Lung (tissue), 11 donors: ENCODE measurements at regions not wholly inside any gene's neighbourhood (a gene's known extent, or its start where the extent isn't known, plus 50 kb on each side); places are given as distances from the start of the nearest gene placed in this dataset.

Experiments used
- ATAC-seq: fragments of 200-7000 bp; cut with Tn5 transposase; one replicate; pipeline ENCODE4 v1.9.1; 2020; ENCODE audit warnings: moderate number of reproducible peaks; ENCODE audit not compliant: insufficient read depth, low FRiP score
- DNase-seq, 3 donors: peaks; one replicate each; pipeline ENCODE4 v3.0.0-alpha.2; 2013 to 2017
- H3K27ac ChIP-seq, 2 donors: one replicate each; pipeline ENCODE4 v1.5.1; 2013; ENCODE audit warnings: mild to moderate bottlenecking in 2 of 2, moderate library complexity in 2 of 2, control low read depth in 1 of 2, inconsistent platforms in 1 of 2, low read depth in 1 of 2, low read length in 1 of 2
- H3K27me3 ChIP-seq, 3 donors: one replicate each; pipeline ENCODE4 v1.5.1; 2013; ENCODE audit warnings: low read length in 2 of 3; ENCODE audit not compliant: control insufficient read depth in 3 of 3, insufficient read depth in 3 of 3
- H3K36me3 ChIP-seq, 4 donors: one replicate each; pipeline ENCODE4 v1.5.1; 2013; ENCODE audit warnings: low read length in 4 of 4, mild to moderate bottlenecking in 1 of 4, moderate library complexity in 1 of 4; ENCODE audit not compliant: control insufficient read depth in 4 of 4, insufficient read depth in 4 of 4
- H3K4me1 ChIP-seq, 5 donors: one replicate each; pipeline ENCODE4 v1.5.1; 2013; ENCODE audit warnings: low read length in 5 of 5, mild to moderate bottlenecking in 2 of 5, moderate library complexity in 1 of 5; ENCODE audit not compliant: control insufficient read depth in 5 of 5, insufficient read depth in 5 of 5
- H3K4me3 ChIP-seq: one replicate; pipeline ENCODE4 v1.5.1; 2013; ENCODE audit warnings: mild to moderate bottlenecking, control low read depth, moderate library complexity
- H3K9ac ChIP-seq, 2 donors: one replicate each; pipeline ENCODE4 v1.5.1; 2013; ENCODE audit warnings: low read length in 2 of 2, control low read depth in 1 of 2; ENCODE audit not compliant: insufficient read depth in 1 of 2
- H3K9me3 ChIP-seq, 4 donors: one replicate each; pipeline ENCODE4 v1.5.1; 2013; ENCODE audit warnings: low read length in 3 of 4, mild to moderate bottlenecking in 1 of 4, moderate library complexity in 1 of 4; ENCODE audit not compliant: control insufficient read depth in 4 of 4, insufficient read depth in 3 of 4
- WGBS, 2 donors: extraction: QIAGEN DNeasy Blood & Tissue Kit; methylation state at CpG; one replicate each; pipeline ENCODE4 v1.1.7; 2013; 5-methylcytosine and 5-hydroxymethylcytosine counted together
- TF ChIP-seq, protein P1 (sequence below): IDR thresholded peaks from 2 replicates; pipeline ENCODE4 v1.5.1; 2012; ENCODE audit warnings: mild to moderate bottlenecking; ENCODE audit errors: control extremely low read depth, extremely low read depth
- donor health status: control.
- donor health status: control.
- donor health status: Bipolar disorder and iron deficiency.
- donor health status: healthy.
- donor health status: DM: yes; HTN: yes; CAD: no.

DNA sequence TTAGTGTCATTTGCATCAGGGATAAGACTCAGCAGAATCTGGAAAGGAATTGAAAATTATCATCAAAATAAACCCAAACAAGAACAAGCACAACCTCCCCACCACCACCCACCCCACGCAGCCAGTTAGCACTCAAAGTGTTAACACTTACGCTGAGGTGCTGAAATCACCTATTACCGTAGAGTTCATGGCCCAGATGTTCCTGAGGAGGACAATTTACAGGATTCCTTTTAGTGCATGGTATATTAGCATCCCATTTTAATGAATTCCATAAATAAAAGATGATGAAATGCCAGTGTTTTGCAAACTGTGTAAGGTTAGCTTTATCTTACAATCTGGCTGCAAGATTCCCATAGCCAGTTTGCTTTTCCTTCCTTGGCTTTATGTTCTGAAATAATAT, 359.3 kb upstream of the SOX11 start:
- TF ChIP-seq, protein P1, sequence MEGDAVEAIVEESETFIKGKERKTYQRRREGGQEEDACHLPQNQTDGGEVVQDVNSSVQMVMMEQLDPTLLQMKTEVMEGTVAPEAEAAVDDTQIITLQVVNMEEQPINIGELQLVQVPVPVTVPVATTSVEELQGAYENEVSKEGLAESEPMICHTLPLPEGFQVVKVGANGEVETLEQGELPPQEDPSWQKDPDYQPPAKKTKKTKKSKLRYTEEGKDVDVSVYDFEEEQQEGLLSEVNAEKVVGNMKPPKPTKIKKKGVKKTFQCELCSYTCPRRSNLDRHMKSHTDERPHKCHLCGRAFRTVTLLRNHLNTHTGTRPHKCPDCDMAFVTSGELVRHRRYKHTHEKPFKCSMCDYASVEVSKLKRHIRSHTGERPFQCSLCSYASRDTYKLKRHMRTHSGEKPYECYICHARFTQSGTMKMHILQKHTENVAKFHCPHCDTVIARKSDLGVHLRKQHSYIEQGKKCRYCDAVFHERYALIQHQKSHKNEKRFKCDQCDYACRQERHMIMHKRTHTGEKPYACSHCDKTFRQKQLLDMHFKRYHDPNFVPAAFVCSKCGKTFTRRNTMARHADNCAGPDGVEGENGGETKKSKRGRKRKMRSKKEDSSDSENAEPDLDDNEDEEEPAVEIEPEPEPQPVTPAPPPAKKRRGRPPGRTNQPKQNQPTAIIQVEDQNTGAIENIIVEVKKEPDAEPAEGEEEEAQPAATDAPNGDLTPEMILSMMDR, result no peak
- Histone ChIP-seq H3K4me1 (peaks cover 0 to 6% (median 0%) of the 10 kb centered on the region in 5 donors), H3K9me3 (peaks cover 0 to 2% (median 0%) of the 10 kb centered on the region in 4 donors), H3K27me3 (no peaks in the 10 kb centered on the region), H3K4me3 (no peak overlapping the region), H3K36me3 (no peaks in the 10 kb centered on the region), H3K9ac (no peak overlapping the region), H3K27ac (no peak overlapping the region)
- ATAC-seq (no peak), DNase-seq (no peak)
- 77 to 84% methylated on average over 3 of the region's 3 CpGs for WGBS, 2 donors

DNA sequence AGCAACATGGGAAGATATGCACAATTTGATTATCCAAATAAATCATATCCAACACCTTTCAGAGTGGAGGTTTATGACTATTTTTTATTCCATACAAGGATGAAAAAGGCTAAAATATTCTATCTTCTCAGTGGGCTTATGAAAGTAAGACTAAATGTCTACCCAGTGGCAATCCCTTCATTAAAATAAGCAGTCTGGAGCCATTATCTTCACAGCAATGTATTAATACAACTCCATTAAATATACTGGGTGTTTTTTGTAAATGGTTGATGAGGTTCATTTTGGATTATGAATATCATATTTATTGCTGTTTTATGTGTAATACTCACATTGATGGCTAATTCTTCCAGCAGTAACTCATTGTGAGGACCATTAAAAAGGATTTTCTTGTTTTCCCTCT, 352.7 kb upstream of the SOX11 start:
- peaks cover 0 to 23% (median 0%) of the 10 kb centered on the region in 5 donors for H3K4me1 ChIP-seq
- H3K27me3 ChIP-seq, result no peaks in the 10 kb centered on the region
- H3K27ac ChIP-seq, result no peak overlapping the region
- no peaks in the 10 kb centered on the region for H3K9me3 ChIP-seq
- no peak for ATAC-seq
- no peak overlapping the region for H3K9ac ChIP-seq
- no peak for DNase-seq
- TF ChIP-seq, protein P1, result no peak
- no peak overlapping the region for H3K4me3 ChIP-seq
- no peaks in the 10 kb centered on the region for H3K36me3 ChIP-seq

DNA sequence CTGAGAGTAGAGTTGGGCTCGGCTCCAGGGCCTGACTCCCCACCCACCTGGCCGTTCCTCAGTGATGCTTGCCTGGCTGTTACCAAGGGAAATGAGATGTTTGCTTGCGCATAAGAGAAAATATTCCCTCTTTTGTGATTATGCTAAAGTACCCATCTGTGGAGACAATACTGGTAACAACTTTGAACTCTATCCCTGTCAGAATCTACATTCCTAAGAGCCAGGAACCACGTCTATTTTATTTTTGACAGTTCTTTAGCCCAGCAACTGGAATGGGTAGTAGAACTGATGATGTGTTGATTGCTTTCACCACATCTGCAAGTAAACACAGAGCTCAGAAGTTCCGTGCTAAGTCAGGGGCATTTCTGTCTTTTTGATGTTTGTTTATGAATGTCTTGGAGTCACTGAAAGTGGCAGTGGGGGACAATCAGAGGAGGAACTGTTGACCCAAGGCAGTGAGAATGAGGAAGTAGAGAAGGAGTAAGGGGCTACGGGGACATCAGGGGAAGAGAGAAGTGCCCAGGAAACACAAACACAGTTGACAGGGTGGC, 348.3 kb upstream of the SOX11 start:
- H3K36me3 ChIP-seq, result no peaks in the 10 kb centered on the region
- TF ChIP-seq, protein P1, result no peak
- DNase-seq, result peak; percentile 35 to 82 (median 67)
- H3K4me1 ChIP-seq, result peaks cover 0 to 27% (median 0%) of the 10 kb centered on the region in 5 donors
- no peak overlapping the region for H3K4me3 ChIP-seq
- H3K9me3 ChIP-seq, result peaks cover 0 to 3% (median 0%) of the 10 kb centered on the region in 4 donors
- 50 to 51% methylated on average over 6 of the region's 6 CpGs for WGBS, 2 donors
- no peak for ATAC-seq
- no peaks in the 10 kb centered on the region for H3K27me3 ChIP-seq
- H3K9ac ChIP-seq, result no peak overlapping the region
- H3K27ac ChIP-seq, result no peak overlapping the region

DNA sequence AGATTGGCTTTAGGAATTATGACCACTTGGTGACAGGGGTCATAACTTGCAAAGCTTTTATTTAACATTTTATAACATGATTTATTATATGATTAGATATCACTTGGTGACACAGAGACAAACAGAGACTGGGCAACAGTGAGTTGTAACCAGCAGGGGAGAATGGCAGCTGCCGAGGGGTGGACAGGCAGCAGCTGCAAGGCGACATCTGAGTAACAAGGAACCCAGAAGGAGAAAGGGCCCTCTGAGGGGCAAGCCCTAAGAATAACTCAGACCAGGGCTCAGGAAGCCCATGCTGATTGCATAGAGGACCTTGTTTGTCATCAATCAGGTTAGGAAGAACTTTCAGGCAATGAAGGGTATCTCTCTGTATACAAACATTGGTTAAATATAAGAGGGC, 339.9 kb upstream of the SOX11 start:
- Histone ChIP-seq H3K9ac (no peak overlapping the region), H3K4me1 (no peaks in the 10 kb centered on the region), H3K4me3 (no peak overlapping the region), H3K9me3 (peaks cover 0 to 6% (median 0%) of the 10 kb centered on the region in 4 donors), H3K27ac (no peak overlapping the region), H3K36me3 (no peaks in the 10 kb centered on the region), H3K27me3 (no peaks in the 10 kb centered on the region)
- ATAC-seq, result no peak
- no peak for DNase-seq
- WGBS, 2 donors, result 89 to 93% methylated on average over 2 of the region's 2 CpGs
- TF ChIP-seq, protein P1, result no peak
